ENCODE measurements at regions not wholly inside any gene's neighbourhood (a gene's known extent, or its start where the extent isn't known, plus 50 kb on each side); places are given as distances from the start of the nearest gene placed in this dataset.
"Not testable (repeated sequence)": the region's sequence is repeated elsewhere in the genome, so short reads cannot be mapped to it uniquely, and the experiment has no call there.

GRCh38 chr5:110836851-110837250, 98.0 kb downstream of the SLC25A46 start:
- Histone ChIP-seq H3K4me3 (ENCODE audit: low read depth, low read length) (no peak overlapping the region), H3K4me1 (no peaks in the 10 kb centered on the region), H3K27me3 (no peaks in the 10 kb centered on the region), H3K36me3 (no peaks in the 10 kb centered on the region), H3K9me3 (no peaks in the 10 kb centered on the region)
- no peak for DNase-seq
- TF ChIP-seq CTCF (IDR thresholded peaks at IDR 0.05; ENCODE audit: low read depth, low read length) = no peak

- H3K9me3 ChIP-seq, DNase-seq: not testable (repeated sequence)
These were observed 99.5 kb downstream of the SLC25A46 start for GRCh38 chr5:110838357-110838756.

GRCh38 chr5:110838961-110839360, 100.2 kb downstream of the SLC25A46 start:
- no peaks in the 10 kb centered on the region for H3K36me3 ChIP-seq
- TF ChIP-seq CTCF (IDR thresholded peaks at IDR 0.05; ENCODE audit: low read depth, low read length) = no peak
- no peak for DNase-seq
- H3K27me3 ChIP-seq = no peaks in the 10 kb centered on the region; the same call in 1 of the 2 replicates
- H3K4me3 ChIP-seq (ENCODE audit: low read depth, low read length) = no peak overlapping the region
- H3K9me3 ChIP-seq = no peaks in the 10 kb centered on the region
- no peaks in the 10 kb centered on the region for H3K4me1 ChIP-seq

More at GRCh38 chr5:110838357-110838756, 99.5 kb downstream of the SLC25A46 start:
- H3K36me3 ChIP-seq; H3K4me3 ChIP-seq (ENCODE audit: low read depth, low read length); H3K4me1 ChIP-seq; H3K27me3 ChIP-seq: not testable (repeated sequence)

- no peak for TF ChIP-seq CTCF (IDR thresholded peaks at IDR 0.05; ENCODE audit: low read depth, low read length)
- Histone ChIP-seq H3K36me3 (no peaks in the 10 kb centered on the region), H3K27me3 (no peaks in the 10 kb centered on the region; the same call in 1 of the 2 replicates), H3K4me1 (no peaks in the 10 kb centered on the region), H3K9me3 (0 out of 2 replicates have a peak, but pooled peaks cover 2% of the 10 kb centered on the region), H3K4me3 (ENCODE audit: low read depth, low read length) (no peak overlapping the region)
- no peak for DNase-seq
These were observed 101.6 kb downstream of the SLC25A46 start for GRCh38 chr5:110840347-110840960.

- Histone ChIP-seq H3K9me3 (0 out of 2 replicates have a peak, but pooled peaks cover 2% of the 10 kb centered on the region), H3K4me3 (ENCODE audit: low read depth, low read length) (no peak overlapping the region), H3K36me3 (no peaks in the 10 kb centered on the region), H3K4me1 (no peaks in the 10 kb centered on the region), H3K27me3 (no peaks in the 10 kb centered on the region; the same call in 1 of the 2 replicates)
- no peak for DNase-seq
- TF ChIP-seq CTCF (IDR thresholded peaks at IDR 0.05; ENCODE audit: low read depth, low read length) = no peak
These were observed 102.3 kb downstream of the SLC25A46 start for GRCh38 chr5:110841137-110841536.

GRCh38 chr5:110842948-110843347, 104.1 kb downstream of the SLC25A46 start:
- H3K36me3 ChIP-seq = no peaks in the 10 kb centered on the region
- H3K27me3 ChIP-seq = no peaks in the 10 kb centered on the region; the same call in 1 of the 2 replicates
- no peak for TF ChIP-seq CTCF (IDR thresholded peaks at IDR 0.05; ENCODE audit: low read depth, low read length)
- no peak for DNase-seq
- H3K4me3 ChIP-seq (ENCODE audit: low read depth, low read length) = no peak overlapping the region
- H3K9me3 ChIP-seq = 0 out of 2 replicates have a peak, but pooled peaks cover 2% of the 10 kb centered on the region
- no peaks in the 10 kb centered on the region for H3K4me1 ChIP-seq
